K562 (cell line): ENCODE measurements at regions not wholly inside any gene's neighbourhood (a gene's known extent, or its start where the extent isn't known, plus 50 kb on each side); places are given as distances from the start of the nearest gene placed in this dataset.

Experiments
- CREBBP ChIP-seq: IDR thresholded peaks from one replicate; pipeline ENCODE4 v1.6.1; 2012; ENCODE audit warnings: low read depth, mild to moderate bottlenecking, control low read depth, inconsistent platforms, low read length
- E2F1 ChIP-seq: sonication (generic); formaldehyde crosslinking; IDR thresholded peaks from 2 replicates; pipeline ENCODE4 v1.8.1; 2023; ENCODE audit warnings: mild to moderate bottlenecking, missing genetic modification reagents, moderate library complexity
- FOXO4 ChIP-seq: fragments of 450-650 bp; formaldehyde crosslinking; IDR thresholded peaks from 2 replicates; pipeline ENCODE4 v1.4.0; 2020; ENCODE audit warnings: mild to moderate bottlenecking, moderate library complexity
- HDGF ChIP-seq: fragments of 450-650 bp; IDR thresholded peaks from 2 replicates; pipeline ENCODE4 v1.6.1; 2016
- MAFG ChIP-seq: fragments of 450-650 bp; conservative IDR thresholded peaks from 2 replicates; pipeline ENCODE4 v1.6.1; 2016; ENCODE audit warnings: missing genetic modification characterization, missing compliant biosample characterization
- TCF3 ChIP-seq: sonication (generic); formaldehyde crosslinking; IDR thresholded peaks from 2 replicates; pipeline ENCODE4 v1.4.0; 2020; ENCODE audit warnings: mild to moderate bottlenecking, missing genetic modification reagents
- THRAP3 ChIP-seq: fragments of 450-650 bp; IDR thresholded peaks from 2 replicates; pipeline ENCODE4 v1.6.1; 2016; ENCODE audit warnings: mild to moderate bottlenecking, inconsistent platforms, borderline replicate concordance
- YY1 ChIP-seq, 3 experiments: IDR thresholded peaks; 2 replicates each; pipeline ENCODE4 v1.6.1; 2011; ENCODE audit warnings: low read length in 2 of 3, mild to moderate bottlenecking in 2 of 3, moderate library complexity in 2 of 3, borderline replicate concordance in 1 of 3, control low read depth in 1 of 3, low read depth in 1 of 3; ENCODE audit not compliant: insufficient read depth in 3 of 3, insufficient replicate concordance in 2 of 3, control insufficient read depth in 1 of 3, insufficient read length in 1 of 3; ENCODE audit errors: extremely low read depth in 1 of 3
- ZNF431 ChIP-seq: sonication (generic); formaldehyde crosslinking; IDR thresholded peaks from 2 replicates; pipeline ENCODE4 v1.8.0; 2022; ENCODE audit warnings: mild to moderate bottlenecking, missing genetic modification reagents
- ZNF57 ChIP-seq: fragments of 450-650 bp; formaldehyde crosslinking; IDR thresholded peaks from 2 replicates; pipeline ENCODE4 v1.4.0; 2020; ENCODE audit warnings: mild to moderate bottlenecking, moderate library complexity
- TF ChIP-seq, protein P1 (sequence below), 3 experiments: fragments of 200-800 bp in 1 of 3; fragments of 250-450 bp in 1 of 3; fragments of 450-650 bp in 1 of 3; sonication (Bioruptor Pico) in 1 of 3; sonication (Bioruptor generic) in 1 of 3; formaldehyde crosslinking in 1 of 3; IDR thresholded peaks; 2 replicates each; pipeline versions ENCODE4 v1.6.1 to v1.8.0; 2016 to 2022; ENCODE audit warnings: mild to moderate bottlenecking in 2 of 3, missing genetic modification characterization in 2 of 3, missing compliant biosample characterization in 1 of 3, moderate library complexity in 1 of 3
- TF ChIP-seq, protein P2 (sequence below): fragments of 250-450 bp; sonication (Bioruptor Pico); IDR thresholded peaks from 2 replicates; pipeline ENCODE4 v1.4.0; 2020; ENCODE audit warnings: mild to moderate bottlenecking, moderate library complexity

DNA sequence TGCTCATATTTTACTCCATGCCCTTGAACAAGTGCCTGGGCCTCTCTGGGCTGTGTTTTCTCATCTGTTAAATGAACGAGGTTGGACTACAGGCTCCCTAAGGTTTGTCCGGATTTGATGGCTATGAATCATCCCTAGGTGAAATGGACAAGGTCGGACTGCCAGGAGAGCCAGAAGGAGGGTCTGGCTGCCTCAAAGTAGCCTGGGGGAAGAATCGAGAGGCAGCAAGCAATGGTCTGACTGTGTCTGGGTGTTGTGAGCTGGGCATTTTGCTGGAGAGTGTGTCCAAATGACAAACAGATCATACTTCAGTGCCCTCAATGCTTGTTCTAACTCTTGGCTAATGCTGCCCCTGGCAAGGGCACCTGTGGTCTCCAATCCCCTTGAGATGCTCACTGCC, 730.9 kb downstream of the PTPRU start (continued):
- TF ChIP-seq, protein P1, sequence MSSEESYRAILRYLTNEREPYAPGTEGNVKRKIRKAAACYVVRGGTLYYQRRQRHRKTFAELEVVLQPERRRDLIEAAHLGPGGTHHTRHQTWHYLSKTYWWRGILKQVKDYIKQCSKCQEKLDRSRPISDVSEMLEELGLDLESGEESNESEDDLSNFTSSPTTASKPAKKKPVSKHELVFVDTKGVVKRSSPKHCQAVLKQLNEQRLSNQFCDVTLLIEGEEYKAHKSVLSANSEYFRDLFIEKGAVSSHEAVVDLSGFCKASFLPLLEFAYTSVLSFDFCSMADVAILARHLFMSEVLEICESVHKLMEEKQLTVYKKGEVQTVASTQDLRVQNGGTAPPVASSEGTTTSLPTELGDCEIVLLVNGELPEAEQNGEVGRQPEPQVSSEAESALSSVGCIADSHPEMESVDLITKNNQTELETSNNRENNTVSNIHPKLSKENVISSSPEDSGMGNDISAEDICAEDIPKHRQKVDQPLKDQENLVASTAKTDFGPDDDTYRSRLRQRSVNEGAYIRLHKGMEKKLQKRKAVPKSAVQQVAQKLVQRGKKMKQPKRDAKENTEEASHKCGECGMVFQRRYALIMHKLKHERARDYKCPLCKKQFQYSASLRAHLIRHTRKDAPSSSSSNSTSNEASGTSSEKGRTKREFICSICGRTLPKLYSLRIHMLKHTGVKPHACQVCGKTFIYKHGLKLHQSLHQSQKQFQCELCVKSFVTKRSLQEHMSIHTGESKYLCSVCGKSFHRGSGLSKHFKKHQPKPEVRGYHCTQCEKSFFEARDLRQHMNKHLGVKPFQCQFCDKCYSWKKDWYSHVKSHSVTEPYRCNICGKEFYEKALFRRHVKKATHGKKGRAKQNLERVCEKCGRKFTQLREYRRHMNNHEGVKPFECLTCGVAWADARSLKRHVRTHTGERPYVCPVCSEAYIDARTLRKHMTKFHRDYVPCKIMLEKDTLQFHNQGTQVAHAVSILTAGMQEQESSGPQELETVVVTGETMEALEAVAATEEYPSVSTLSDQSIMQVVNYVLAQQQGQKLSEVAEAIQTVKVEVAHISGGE (CRISPR knock-in tag; IDR thresholded peaks at IDR 0.05), result no peak
- TF ChIP-seq CREBBP (no peak), ZNF57 (no peak), ZNF431 (no peak), YY1 (IDR thresholded peaks at IDR 0.05; ENCODE audit: borderline replicate concordance in 1 of 3, control insufficient read depth in 1 of 3, extremely low read depth in 1 of 3, insufficient read depth in 3 of 3, insufficient read length in 1 of 3, insufficient replicate concordance in 2 of 3, low read depth in 1 of 3, low read length in 2 of 3) (no peak), FOXO4 (CRISPR knock-in tag) (no peak), HDGF (no peak), TCF3 (CRISPR knock-in tag) (no peak), THRAP3 (no peak), MAFG (tag) (no peak), E2F1 (CRISPR knock-in tag) (no peak)
- TF ChIP-seq, protein P2, sequence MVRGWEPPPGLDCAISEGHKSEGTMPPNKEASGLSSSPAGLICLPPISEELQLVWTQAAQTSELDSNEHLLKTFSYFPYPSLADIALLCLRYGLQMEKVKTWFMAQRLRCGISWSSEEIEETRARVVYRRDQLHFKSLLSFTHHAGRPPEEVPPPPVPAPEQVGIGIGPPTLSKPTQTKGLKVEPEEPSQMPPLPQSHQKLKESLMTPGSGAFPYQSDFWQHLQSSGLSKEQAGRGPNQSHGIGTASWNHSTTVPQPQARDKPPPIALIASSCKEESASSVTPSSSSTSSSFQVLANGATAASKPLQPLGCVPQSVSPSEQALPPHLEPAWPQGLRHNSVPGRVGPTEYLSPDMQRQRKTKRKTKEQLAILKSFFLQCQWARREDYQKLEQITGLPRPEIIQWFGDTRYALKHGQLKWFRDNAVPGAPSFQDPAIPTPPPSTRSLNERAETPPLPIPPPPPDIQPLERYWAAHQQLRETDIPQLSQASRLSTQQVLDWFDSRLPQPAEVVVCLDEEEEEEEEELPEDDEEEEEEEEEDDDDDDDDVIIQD (CRISPR knock-in tag), result no peak
